GM21381 (cell line): ENCODE measurements at regions not wholly inside any gene's neighbourhood (a gene's known extent, or its start where the extent isn't known, plus 50 kb on each side); places are given as distances from the start of the nearest gene placed in this dataset.

ENCODE experiments used
- ATAC-seq: cut with Tn5 transposase; IDR thresholded peaks from one replicate; pipeline ENCODE4 v1.9.1; 2021; ENCODE audit warnings: mild to moderate bottlenecking, moderate library complexity; ENCODE audit not compliant: unreplicated experiment

DNA sequence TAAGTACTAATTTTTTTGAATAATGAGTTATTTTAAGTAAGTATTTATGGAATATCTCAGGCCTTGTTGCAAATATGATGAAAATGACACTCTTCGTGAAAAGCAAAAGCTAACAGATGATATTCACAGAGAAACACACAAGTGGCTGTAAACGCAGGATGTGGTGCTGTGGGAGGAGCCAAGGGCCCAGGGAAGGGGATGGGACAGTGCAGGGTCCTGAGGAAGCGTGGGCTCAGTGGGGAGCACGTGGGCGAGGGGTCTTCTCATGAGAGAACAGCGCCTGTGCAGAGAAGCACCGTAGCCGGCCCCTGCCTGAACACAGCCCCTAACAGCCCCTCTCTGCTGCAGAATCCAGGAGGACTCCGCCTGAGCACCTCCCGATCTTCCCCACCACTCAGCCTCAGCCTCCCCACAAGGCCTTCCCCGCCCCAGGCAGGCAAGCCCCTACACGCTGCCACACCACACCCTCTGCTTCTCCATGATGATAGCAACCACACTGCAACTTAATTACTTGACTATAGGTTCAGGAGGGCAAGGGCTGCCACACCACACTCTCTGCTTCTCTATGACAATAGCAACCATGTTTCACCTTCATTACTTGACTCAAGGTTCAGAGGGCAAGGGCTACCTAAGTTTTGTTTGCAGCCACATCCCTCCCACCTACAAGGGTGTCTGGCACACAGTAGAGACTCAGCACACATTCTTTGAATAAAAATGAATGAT lies 152.6 kb upstream of the RNF32 start:
- ATAC-seq = no peak

DNA sequence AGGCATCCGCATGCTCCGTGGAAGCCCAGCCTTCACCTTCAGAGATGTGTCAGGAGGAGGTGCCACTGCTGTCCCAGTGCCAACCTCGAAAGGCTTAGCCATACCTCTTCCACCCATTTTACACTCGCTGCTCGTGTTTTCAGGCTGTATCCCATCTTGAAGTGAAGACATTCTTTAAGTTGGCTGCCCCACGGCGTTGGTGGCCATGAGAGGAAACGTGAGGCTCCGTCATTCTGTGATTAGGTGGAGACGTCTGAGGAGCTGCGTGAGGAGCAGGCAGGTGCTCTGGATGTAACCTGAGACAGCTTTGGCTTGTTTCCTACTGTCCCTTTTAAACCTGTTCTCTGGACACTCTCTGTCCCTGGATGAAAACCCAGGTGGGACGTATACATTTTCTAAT lies 159.9 kb upstream of the RNF32 start:
- ATAC-seq = no peak

DNA sequence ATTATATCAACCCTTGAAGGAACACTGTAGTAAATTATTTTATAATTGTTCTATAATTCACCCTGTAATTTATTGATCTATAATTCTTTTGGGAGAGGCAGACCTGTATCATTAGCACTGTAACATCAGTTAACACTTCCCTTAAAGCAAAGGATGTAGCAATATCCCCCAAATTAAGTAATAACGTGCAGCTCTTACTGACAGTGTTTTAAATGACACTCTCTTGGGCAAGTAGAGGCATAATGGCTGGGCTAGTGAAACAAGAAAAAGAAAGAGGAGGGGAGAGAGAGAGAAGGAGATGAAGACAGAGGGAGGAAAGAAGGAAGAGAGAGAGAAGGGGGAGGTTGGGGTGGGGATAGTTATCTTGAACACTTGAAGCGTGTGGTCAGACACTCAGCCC lies 161.0 kb upstream of the RNF32 start:
- no peak for ATAC-seq

DNA sequence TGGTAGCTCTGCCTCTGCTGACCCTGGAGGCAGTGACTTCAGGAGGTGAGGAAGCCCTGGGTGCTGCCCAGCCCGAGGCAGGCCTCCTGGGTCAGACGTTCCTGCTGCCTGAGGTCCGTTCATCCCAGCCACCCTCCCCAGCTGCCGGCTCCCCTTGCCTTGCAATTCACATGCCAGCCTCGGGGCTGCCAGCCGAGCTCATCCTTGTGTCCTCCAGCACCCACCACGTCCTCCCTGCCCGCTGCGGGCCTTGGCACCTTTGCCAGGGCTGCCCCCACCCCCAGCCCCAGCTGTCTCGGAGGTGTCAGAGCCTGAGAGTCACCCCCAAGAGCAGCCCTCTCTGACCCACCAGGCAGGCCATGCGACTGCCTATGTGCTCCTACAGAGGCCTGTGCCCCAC lies 162.1 kb upstream of the RNF32 start:
- no peak for ATAC-seq

DNA sequence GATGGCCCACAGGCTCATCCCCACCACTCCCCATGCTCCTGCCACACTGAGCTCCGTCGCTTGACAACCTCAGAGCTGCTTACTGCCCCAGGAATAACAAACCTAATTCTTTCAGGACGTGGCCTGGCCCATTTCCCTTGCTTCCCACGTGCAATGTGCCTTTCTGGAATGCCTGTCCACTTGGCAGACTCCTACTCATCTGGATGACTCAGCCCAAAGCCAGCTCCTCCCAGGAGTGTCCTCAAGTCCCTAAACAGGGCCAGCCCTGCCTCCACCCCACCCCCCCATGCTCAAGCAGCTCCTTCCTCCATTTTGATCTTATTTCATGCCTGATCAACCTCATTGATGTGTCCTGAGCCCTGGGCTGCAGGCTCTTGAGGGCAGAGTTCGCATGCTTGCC lies 164.9 kb upstream of the RNF32 start:
- ATAC-seq = no peak

DNA sequence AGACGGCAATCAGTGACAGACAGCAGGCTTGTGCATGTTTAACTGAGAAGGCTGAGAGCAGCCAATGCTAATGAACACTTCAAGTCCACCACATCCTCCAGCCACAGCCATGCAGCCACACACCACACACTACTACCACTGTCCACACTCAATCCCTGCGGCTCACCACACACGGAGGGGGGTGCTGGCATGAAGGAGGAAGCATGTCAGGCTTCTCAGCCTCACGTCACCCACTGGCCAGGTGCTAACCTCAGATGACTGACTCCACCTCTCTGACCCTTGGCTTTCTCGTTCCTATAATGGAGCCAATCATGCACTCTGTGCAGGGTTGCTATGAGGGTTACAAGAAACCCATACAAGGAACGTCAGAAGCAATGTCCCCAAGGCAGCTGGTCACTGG lies 165.4 kb upstream of the RNF32 start:
- no peak for ATAC-seq

DNA sequence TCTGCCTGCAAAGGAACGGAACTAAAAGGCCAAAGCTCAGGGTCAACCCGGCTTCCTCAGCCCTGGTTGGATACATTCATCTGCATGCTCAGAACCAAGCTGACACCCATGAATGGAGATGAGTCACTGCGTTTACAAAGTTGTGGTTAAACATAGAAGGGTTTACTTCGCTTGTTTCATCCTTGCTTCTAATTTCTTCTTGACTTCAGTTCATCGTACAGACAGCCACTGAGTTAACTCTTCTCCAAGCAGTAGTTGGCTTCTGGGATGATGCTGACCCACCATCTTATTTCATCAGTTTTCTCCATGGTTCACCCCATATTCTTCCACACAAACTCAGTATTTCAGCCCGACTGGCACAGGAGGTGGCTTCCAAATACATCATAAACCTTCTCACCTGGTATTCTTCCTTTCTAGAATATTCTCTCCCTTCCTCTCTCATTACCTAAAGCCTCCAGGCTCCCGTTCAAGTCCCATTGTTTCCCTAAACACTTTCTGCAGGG lies 166.3 kb upstream of the RNF32 start:
- no peak for ATAC-seq

DNA sequence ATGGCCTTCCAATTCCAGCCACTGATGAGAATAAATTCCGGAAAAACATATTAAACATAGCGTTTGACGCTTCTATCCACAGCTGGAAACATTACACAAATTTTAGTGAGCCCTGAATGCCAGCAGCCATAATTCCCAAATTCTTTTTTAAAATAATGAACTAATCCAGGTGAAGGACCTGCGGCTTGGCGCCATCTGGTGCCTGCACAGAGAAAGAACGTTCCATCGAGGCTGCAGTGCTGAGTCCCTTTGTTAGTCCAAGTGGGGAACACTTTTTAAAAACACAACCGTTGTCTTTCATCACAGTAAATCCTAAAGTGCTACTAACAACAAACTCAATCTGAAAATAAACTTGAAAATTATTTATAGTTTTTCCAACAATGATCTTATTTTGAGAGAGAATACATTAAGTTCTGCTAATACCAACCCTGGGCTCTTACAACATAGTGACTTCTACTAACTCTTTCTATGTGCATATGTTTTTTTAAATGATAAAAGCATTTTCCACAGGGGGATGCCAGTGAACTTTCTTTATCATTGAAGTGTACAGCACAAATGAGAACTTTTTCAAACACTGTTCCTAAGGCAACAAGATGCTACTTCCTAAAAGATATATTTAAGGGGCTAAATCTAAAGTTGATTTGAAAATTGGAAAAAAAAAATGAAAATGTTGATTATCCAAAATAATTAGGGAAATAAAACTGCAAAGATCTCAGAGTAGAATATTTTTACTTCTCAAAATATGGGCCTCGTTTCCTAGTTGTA lies 166.9 kb upstream of the RNF32 start:
- no peak for ATAC-seq

DNA sequence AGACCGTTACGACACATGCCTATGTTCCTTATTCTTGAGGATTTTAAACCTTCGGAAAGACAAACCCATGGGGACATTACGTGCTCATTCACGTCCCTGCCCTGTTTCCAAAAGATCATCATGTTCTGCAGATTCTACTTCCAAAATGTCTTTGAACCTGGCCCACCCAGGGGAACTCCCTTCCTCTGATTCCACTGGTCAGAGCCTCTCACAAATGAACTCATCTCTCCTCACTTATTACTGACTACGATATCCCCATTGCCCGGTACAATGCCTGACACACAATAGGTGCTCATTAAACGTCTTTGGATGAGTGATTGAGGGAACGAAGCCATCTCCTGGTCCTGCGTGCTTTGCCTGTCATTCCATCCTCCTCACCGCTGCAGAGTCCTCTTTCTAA lies 168.3 kb upstream of the RNF32 start:
- ATAC-seq = no peak

DNA sequence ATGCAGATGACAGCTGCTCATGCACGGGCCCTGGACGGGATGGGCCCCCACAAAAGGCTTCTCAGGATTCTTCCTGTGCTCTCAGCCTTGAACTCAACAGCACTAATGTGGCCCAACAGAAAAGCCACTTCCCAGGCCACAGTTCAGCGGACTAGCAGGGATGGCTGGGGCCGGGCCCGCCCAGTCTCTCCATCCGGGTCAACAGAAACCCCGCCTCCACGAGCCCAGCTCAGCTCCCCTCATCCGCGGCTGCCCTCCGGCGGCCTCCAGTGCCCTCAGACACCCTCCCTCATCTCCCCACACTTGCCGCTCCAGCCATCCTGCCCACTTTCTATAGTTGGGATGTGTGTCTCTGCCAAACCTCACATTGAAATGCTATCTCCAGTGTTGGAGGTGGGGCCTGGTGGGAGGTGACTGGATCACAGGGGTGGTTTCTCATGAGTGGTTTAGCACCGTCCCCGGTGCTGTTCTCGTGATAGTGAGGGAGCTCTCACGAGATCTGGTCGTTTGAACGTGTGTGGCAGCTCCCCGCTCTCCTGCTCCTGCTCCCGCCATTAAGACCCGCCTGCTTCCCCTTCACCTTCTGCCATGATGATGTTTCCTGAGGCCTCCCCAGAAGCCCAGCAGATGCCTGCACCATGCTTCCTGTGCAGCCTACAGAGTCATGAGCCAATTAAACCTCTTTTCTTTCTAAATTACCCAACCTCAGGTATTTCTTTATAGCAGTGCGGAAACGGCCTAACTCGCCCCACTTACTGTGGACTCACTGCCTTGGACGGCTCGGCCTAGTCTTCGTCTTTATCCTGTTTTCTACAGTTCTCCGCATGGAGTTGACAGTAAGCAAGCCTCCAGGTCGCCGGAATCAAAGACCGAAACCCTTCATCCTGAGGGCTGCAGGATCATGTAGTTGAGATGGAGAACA lies 169.9 kb upstream of the RNF32 start:
- ATAC-seq = no peak

DNA sequence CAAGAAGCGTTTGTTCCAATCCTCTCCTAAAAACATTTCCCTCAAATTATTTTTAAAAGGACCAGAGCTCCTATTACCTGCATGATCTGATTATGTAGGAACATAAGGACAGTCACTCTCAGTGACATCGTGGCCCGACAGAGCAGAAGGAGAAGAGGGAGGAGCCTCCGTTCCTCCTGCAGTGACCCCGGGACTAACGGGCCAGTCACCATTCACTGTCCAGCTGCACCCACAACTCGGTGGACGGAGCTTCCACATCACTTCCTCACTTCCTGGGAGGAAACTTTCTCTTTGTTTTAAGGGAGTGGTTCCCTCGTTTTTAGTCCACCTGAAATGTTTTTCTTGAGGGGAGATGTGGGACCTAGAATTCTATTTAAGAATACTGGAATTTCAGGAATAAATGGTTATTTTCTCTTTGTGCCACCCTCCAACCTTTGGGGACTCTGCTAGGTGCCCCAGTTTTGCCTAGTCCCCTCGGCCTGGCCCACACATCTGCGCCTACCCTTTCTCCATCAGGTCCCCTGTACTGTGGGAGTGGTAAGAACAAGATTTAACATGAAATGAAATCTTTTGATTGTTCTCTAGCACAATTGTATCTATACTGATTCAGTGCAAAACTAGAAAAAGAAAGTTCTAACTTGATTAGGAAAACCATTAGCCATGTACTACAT lies 173.5 kb upstream of the RNF32 start:
- no peak for ATAC-seq

DNA sequence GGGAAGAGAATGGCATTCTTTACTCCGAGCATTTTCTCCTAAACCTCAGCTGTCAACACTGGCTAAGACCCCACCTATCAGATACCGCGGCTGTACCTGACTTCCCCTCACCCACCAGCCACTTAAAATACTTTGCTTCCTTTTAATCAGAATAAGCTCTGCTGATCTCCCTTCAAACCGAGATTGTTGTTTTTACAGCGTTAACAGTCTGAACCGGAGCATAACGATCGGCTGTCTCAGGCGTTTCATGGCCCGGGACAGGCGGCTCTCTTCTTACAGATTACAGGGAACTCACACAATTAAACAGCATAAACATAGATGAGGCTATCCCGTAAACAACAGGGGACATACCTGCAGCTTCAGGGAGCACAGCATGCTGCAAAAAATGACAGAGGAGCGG lies 174.3 kb upstream of the RNF32 start:
- no peak for ATAC-seq

DNA sequence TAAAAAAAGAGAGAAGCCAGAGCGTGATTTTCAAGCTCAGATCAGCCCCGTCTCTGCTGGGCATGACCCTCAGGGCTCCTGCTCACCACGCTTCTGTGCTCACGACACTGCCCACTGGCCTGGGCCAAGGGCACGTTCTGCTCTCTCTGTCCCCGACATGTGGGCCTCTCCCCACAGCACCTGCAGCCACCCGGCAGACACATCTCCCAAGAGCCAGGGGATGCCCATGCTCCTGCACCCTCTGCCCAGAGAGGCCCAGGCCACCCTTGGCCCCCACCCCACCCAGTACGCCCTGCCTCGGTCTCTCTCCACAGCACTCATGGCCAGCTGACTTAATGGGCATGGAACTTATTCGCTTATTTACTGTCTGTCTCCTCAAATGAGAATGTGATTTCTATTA lies 175.4 kb upstream of the RNF32 start:
- ATAC-seq = no peak

DNA sequence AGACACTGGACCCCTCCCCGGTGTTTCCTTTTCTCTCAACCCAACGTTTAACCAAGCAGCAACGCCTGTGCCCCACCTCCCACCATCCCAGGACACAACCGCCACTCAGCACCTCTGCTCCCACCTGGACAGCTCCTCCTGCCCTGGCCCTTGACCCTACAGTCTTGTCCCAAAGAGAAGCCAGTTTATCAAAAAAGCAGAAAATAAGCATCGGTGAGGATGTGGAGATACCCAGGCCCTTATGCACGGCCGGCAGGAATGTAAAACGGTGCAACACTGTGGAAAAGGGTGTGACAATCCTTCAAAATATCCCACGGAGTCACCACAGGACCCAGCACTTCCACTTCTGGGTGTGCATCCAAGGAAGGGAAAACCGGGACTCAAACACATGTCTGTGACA lies 176.2 kb upstream of the RNF32 start:
- ATAC-seq = no peak

DNA sequence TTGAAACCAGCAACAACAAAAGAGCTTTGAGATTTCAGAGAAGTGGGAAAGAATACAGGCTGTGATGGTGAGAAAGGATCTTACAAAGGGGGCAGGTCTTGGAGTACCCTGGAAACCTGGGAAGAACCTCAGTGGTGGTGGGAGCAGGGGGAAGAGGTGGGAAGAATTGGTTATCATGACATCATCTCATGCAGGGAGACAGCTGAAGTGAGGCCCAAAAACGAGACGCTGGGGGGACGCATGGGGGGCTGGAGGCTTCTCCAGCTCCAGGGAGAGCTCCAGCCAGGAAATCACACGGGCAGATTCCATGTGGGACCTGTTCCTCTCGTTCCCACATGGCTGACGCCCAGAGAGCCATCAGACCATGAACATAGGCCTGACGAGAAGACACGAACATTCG lies 177.3 kb upstream of the RNF32 start:
- ATAC-seq = no peak

DNA sequence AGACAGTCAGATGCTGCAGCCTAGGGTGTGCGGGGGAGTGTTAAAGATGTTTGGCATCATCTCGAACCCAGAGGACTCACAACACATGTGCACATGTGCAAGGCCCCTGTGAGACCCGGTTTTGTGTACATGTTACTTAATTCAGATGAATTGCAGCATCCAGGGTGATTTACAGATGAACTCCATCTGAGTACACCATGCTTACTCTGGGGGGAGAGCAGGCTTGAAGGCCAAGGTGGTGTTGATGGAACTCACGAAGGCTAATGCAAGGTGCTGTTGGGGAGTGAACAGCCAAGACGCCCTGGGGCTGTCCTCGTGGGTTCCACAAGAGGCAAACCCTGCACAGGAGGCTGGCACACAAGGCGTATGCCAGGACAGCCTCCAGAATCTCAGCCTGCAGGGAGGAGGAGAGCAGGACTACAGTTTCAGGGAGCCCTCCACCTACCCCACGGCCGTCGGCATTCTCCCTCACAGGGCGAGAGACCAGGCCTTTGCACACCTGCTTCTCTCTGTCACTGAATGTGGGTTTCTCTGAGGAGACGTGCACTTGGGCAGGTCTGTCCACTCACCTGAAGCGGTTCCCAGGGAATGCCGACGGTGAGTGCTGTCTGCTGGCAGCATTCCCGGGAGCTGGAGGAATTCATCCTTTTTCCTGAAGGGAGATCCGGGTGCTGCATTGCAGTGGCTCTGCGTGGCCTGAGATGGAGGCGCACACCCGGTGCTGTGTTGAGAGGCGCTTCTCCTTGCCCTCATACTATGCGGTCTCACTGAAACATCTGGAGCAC lies 178.5 kb upstream of the RNF32 start:
- no peak for ATAC-seq

DNA sequence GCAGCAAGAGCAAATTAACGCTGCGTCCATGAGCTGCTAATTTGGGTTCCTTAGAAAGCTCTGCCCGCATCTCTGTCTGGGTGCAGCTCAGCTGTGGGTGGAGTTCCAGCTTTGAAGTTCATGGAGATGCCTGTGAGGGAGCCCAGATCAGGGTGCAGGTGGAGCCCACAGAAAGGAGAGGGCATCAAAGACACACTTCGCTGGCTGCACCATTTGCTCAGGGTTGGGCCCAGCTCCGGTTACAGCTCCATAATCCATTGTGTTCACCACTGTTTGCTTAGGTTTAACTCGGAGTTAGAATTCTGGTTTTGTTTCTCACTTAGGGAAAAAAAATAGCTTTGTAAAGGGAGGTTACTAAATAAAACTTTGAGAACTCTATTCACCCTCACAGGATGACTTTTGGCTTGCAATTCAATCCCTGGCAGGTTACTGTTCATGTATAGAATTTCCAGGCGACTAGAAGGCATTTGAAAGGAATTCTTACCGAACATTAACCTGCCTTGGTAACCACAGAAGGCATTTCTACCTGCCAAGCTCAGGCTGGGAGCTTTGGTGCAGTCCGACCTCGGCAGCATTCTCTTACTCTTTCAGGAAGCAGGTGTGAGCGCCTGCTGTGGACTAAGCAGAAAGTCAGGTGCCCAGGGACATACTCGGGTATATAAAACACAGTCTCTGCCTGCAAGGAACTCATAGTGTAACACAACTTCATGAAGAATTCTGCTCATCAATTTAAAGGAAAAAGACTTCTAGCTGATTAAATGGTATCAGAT lies 179.5 kb upstream of the RNF32 start:
- no peak for ATAC-seq

DNA sequence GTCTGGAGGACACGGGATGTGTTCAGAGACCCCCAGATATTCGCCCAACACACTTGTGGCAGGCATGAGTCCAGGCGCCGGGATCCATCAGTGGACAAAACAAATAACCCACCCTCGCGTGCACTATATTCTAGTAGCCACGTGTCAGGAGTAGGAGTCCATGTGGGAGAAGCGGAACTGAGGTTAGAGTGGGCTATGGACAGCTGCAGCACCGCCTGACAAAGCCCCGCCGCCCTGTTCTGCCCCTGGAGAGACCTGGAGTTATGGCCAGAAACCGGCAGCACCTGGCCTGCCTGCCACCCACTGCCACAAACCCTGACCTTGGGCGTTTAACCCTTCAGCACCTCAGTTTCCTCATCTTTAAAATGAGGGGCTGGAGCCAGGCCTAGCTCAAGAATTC lies 181.0 kb upstream of the RNF32 start:
- ATAC-seq = no peak

DNA sequence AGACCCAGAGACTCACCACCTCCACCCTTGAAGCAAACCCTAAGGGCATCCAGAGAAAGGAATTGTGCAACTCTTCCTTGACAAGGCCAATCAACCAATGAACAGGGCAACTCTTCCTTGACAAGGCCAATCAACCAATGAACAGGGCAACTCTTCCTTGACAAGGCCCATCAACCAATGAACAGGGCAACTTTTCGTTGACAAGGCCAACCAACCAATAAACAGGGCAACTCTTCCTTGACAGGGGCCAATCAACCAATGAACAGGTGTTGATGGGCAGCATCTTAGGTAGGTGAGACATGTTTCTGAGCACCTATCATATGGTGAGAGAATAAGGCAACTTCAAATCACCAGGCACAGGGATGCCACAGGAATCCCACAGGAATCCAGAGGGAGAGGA lies 181.5 kb upstream of the RNF32 start:
- ATAC-seq = no peak
